ENCODE measurements at regions not wholly inside any gene's neighbourhood (a gene's known extent, or its start where the extent isn't known, plus 50 kb on each side); places are given as distances from the start of the nearest gene placed in this dataset.

GRCh38 chr3:28951772-28952556, 328.9 kb upstream of the RBMS3 start:
- H3K4me3 ChIP-seq (ENCODE audit: low read length) = no peak overlapping the region

GRCh38 chr3:28958656-28959055, 322.2 kb upstream of the RBMS3 start:
- Histone ChIP-seq H3K4me1 (ENCODE audit: control insufficient read depth, insufficient read depth, low read length) (no peaks in the 10 kb centered on the region), H3K9me3 (replicated peaks; ENCODE audit: low read length) (no peaks in the 10 kb centered on the region), H3K4me3 (ENCODE audit: low read length) (no peak overlapping the region), H3K27me3 (ENCODE audit: control insufficient read depth, insufficient read depth, low read length) (no peaks in the 10 kb centered on the region), H3K9ac (ENCODE audit: low read depth, low read length) (no peak overlapping the region), H3K36me3 (ENCODE audit: insufficient read depth, low read length) (no peaks in the 10 kb centered on the region), H3K4me2 (ENCODE audit: low read length) (no peak overlapping the region)

More at GRCh38 chr3:28951772-28952556, 328.9 kb upstream of the RBMS3 start:
- Histone ChIP-seq H3K9me3 (replicated peaks; ENCODE audit: low read length) (no peaks in the 10 kb centered on the region), H3K27me3 (ENCODE audit: control insufficient read depth, insufficient read depth, low read length) (no peaks in the 10 kb centered on the region), H3K4me2 (ENCODE audit: low read length) (no peak overlapping the region), H3K4me1 (ENCODE audit: control insufficient read depth, insufficient read depth, low read length) (no peaks in the 10 kb centered on the region), H3K9ac (ENCODE audit: low read depth, low read length) (no peak overlapping the region), H3K36me3 (ENCODE audit: insufficient read depth, low read length) (no peaks in the 10 kb centered on the region)

GRCh38 chr3:28971156-28971555, 309.7 kb upstream of the RBMS3 start:
- Histone ChIP-seq H3K9me3 (replicated peaks; ENCODE audit: low read length) (no peaks in the 10 kb centered on the region), H3K4me3 (ENCODE audit: low read length) (no peak overlapping the region), H3K4me1 (ENCODE audit: control insufficient read depth, insufficient read depth, low read length) (no peaks in the 10 kb centered on the region), H3K9ac (ENCODE audit: low read depth, low read length) (no peak overlapping the region), H3K27me3 (ENCODE audit: control insufficient read depth, insufficient read depth, low read length) (no peaks in the 10 kb centered on the region), H3K36me3 (ENCODE audit: insufficient read depth, low read length) (no peaks in the 10 kb centered on the region), H3K4me2 (ENCODE audit: low read length) (no peak overlapping the region)

GRCh38 chr3:28972921-28973320, 307.9 kb upstream of the RBMS3 start:
- H3K27me3 ChIP-seq (ENCODE audit: control insufficient read depth, insufficient read depth, low read length) = no peaks in the 10 kb centered on the region
- H3K4me1 ChIP-seq (ENCODE audit: control insufficient read depth, insufficient read depth, low read length) = no peaks in the 10 kb centered on the region
- H3K36me3 ChIP-seq (ENCODE audit: insufficient read depth, low read length) = no peaks in the 10 kb centered on the region
- H3K9me3 ChIP-seq (replicated peaks; ENCODE audit: low read length) = no peaks in the 10 kb centered on the region
- no peak overlapping the region for H3K4me3 ChIP-seq (ENCODE audit: low read length)
- peak overlapping the region; percentile 51 for H3K4me2 ChIP-seq (ENCODE audit: low read length)
- no peak overlapping the region for H3K9ac ChIP-seq (ENCODE audit: low read depth, low read length)

GRCh38 chr3:28973609-28974008, 307.3 kb upstream of the RBMS3 start:
- peak overlapping the region; percentile 52 for H3K9ac ChIP-seq (ENCODE audit: low read depth, low read length)
- no peaks in the 10 kb centered on the region for H3K36me3 ChIP-seq (ENCODE audit: insufficient read depth, low read length)
- H3K4me1 ChIP-seq (ENCODE audit: control insufficient read depth, insufficient read depth, low read length) = no peaks in the 10 kb centered on the region
- no peaks in the 10 kb centered on the region for H3K27me3 ChIP-seq (ENCODE audit: control insufficient read depth, insufficient read depth, low read length)
- no peak overlapping the region for H3K4me3 ChIP-seq (ENCODE audit: low read length)
- H3K4me2 ChIP-seq (ENCODE audit: low read length) = peak overlapping the region; percentile 51
- H3K9me3 ChIP-seq (replicated peaks; ENCODE audit: low read length) = no peaks in the 10 kb centered on the region

- Histone ChIP-seq H3K36me3 (ENCODE audit: insufficient read depth, low read length) (no peaks in the 10 kb centered on the region), H3K4me1 (ENCODE audit: control insufficient read depth, insufficient read depth, low read length) (no peaks in the 10 kb centered on the region), H3K4me2 (ENCODE audit: low read length) (no peak overlapping the region), H3K9ac (ENCODE audit: low read depth, low read length) (no peak overlapping the region), H3K4me3 (ENCODE audit: low read length) (no peak overlapping the region), H3K27me3 (ENCODE audit: control insufficient read depth, insufficient read depth, low read length) (no peaks in the 10 kb centered on the region), H3K9me3 (replicated peaks; ENCODE audit: low read length) (no peaks in the 10 kb centered on the region)
These were observed 302.8 kb upstream of the RBMS3 start for GRCh38 chr3:28978092-28978491.

- Histone ChIP-seq H3K4me2 (ENCODE audit: low read length) (no peak overlapping the region), H3K9ac (ENCODE audit: low read depth, low read length) (no peak overlapping the region), H3K4me3 (ENCODE audit: low read length) (no peak overlapping the region), H3K36me3 (ENCODE audit: insufficient read depth, low read length) (no peaks in the 10 kb centered on the region), H3K9me3 (replicated peaks; ENCODE audit: low read length) (no peaks in the 10 kb centered on the region), H3K4me1 (ENCODE audit: control insufficient read depth, insufficient read depth, low read length) (no peaks in the 10 kb centered on the region), H3K27me3 (ENCODE audit: control insufficient read depth, insufficient read depth, low read length) (no peaks in the 10 kb centered on the region)
These were observed 300.7 kb upstream of the RBMS3 start for GRCh38 chr3:28980131-28980530.

GRCh38 chr3:28980631-28981030, 300.2 kb upstream of the RBMS3 start:
- Histone ChIP-seq H3K4me1 (ENCODE audit: control insufficient read depth, insufficient read depth, low read length) (no peaks in the 10 kb centered on the region), H3K4me3 (ENCODE audit: low read length) (no peak overlapping the region), H3K4me2 (ENCODE audit: low read length) (no peak overlapping the region), H3K27me3 (ENCODE audit: control insufficient read depth, insufficient read depth, low read length) (no peaks in the 10 kb centered on the region), H3K9ac (ENCODE audit: low read depth, low read length) (no peak overlapping the region), H3K36me3 (ENCODE audit: insufficient read depth, low read length) (no peaks in the 10 kb centered on the region), H3K9me3 (replicated peaks; ENCODE audit: low read length) (no peaks in the 10 kb centered on the region)

- Histone ChIP-seq H3K27me3 (ENCODE audit: control insufficient read depth, insufficient read depth, low read length) (no peaks in the 10 kb centered on the region), H3K4me2 (ENCODE audit: low read length) (no peak overlapping the region), H3K9ac (ENCODE audit: low read depth, low read length) (no peak overlapping the region), H3K9me3 (replicated peaks; ENCODE audit: low read length) (no peaks in the 10 kb centered on the region), H3K4me3 (ENCODE audit: low read length) (no peak overlapping the region), H3K4me1 (ENCODE audit: control insufficient read depth, insufficient read depth, low read length) (no peaks in the 10 kb centered on the region), H3K36me3 (ENCODE audit: insufficient read depth, low read length) (no peaks in the 10 kb centered on the region)
These were observed 298.0 kb upstream of the RBMS3 start for GRCh38 chr3:28982906-28983305.

GRCh38 chr3:28986922-28987321, 293.9 kb upstream of the RBMS3 start:
- Histone ChIP-seq H3K9me3 (replicated peaks; ENCODE audit: low read length) (no peaks in the 10 kb centered on the region), H3K4me2 (ENCODE audit: low read length) (no peak overlapping the region), H3K4me3 (ENCODE audit: low read length) (no peak overlapping the region), H3K9ac (ENCODE audit: low read depth, low read length) (no peak overlapping the region), H3K4me1 (ENCODE audit: control insufficient read depth, insufficient read depth, low read length) (no peaks in the 10 kb centered on the region), H3K27me3 (ENCODE audit: control insufficient read depth, insufficient read depth, low read length) (no peaks in the 10 kb centered on the region), H3K36me3 (ENCODE audit: insufficient read depth, low read length) (no peaks in the 10 kb centered on the region)

- no peaks in the 10 kb centered on the region for H3K4me1 ChIP-seq (ENCODE audit: control insufficient read depth, insufficient read depth, low read length)
- H3K9me3 ChIP-seq (replicated peaks; ENCODE audit: low read length) = no peaks in the 10 kb centered on the region
- H3K4me3 ChIP-seq (ENCODE audit: low read length) = no peak overlapping the region
- no peaks in the 10 kb centered on the region for H3K36me3 ChIP-seq (ENCODE audit: insufficient read depth, low read length)
- H3K27me3 ChIP-seq (ENCODE audit: control insufficient read depth, insufficient read depth, low read length) = no peaks in the 10 kb centered on the region
- H3K9ac ChIP-seq (ENCODE audit: low read depth, low read length) = no peak overlapping the region
- no peak overlapping the region for H3K4me2 ChIP-seq (ENCODE audit: low read length)
These were observed 291.2 kb upstream of the RBMS3 start for GRCh38 chr3:28989646-28990089.
